ENCODE measurements at regions not wholly inside any gene's neighbourhood (a gene's known extent, or its start where the extent isn't known, plus 50 kb on each side); places are given as distances from the start of the nearest gene placed in this dataset.

GRCh38 chr5:2602451-2603271, 148.8 kb downstream of the IRX2 start:
- no peak for DNase-seq

- no peak for DNase-seq
Observed at GRCh38 chr5:2598503-2598902, 153.0 kb downstream of the IRX2 start.

- DNase-seq, result no peak
Observed at GRCh38 chr5:2594701-2595100, 156.8 kb downstream of the IRX2 start.

GRCh38 chr5:2592766-2593165, 158.7 kb downstream of the IRX2 start:
- DNase-seq, result no peak

- DNase-seq, result no peak
Observed at GRCh38 chr5:2591777-2592453, 159.6 kb downstream of the IRX2 start.

- no peak for DNase-seq
Observed at GRCh38 chr5:2588850-2589501, 162.5 kb downstream of the IRX2 start.

GRCh38 chr5:2587189-2588031, 164.1 kb downstream of the IRX2 start:
- DNase-seq, result no peak

GRCh38 chr5:2586016-2586715, 165.3 kb downstream of the IRX2 start:
- no peak for DNase-seq

GRCh38 chr5:2584579-2585269, 166.8 kb downstream of the IRX2 start:
- DNase-seq, result no peak

- DNase-seq, result no peak
Observed at GRCh38 chr5:2582507-2582906, 169.0 kb downstream of the IRX2 start.

- no peak for DNase-seq
Observed at GRCh38 chr5:2582106-2582505, 169.4 kb downstream of the IRX2 start.

GRCh38 chr5:2581418-2581817, 170.1 kb downstream of the IRX2 start:
- DNase-seq, result no peak

GRCh38 chr5:2579126-2579525, 172.4 kb downstream of the IRX2 start:
- DNase-seq, result no peak

GRCh38 chr5:2577312-2578036, 174.0 kb downstream of the IRX2 start:
- no peak for DNase-seq

- no peak for DNase-seq
Observed at GRCh38 chr5:2576823-2577222, 174.7 kb downstream of the IRX2 start.

GRCh38 chr5:2575871-2576270, 175.6 kb downstream of the IRX2 start:
- no peak for DNase-seq

GRCh38 chr5:2575292-2575691, 176.2 kb downstream of the IRX2 start:
- DNase-seq, result no peak

- DNase-seq, result no peak
Observed at GRCh38 chr5:2574155-2574554, 177.3 kb downstream of the IRX2 start.

GRCh38 chr5:2570586-2570985, 180.9 kb downstream of the IRX2 start:
- no peak for DNase-seq

- no peak for DNase-seq
Observed at GRCh38 chr5:2569774-2570542, 181.5 kb downstream of the IRX2 start.

All from activated CD8-positive, alpha-beta memory T cell treated with anti-CD3 and anti-CD28 coated beads for 24 hours (primary cell).